ENCODE measurements at regions not wholly inside any gene's neighbourhood (a gene's known extent, or its start where the extent isn't known, plus 50 kb on each side); places are given as distances from the start of the nearest gene placed in this dataset.

- H3K4me1 Mint-ChIP-seq (ENCODE audit: low read depth), result peaks cover 5% of the 10 kb centered on the region
- no peaks in the 10 kb centered on the region for H3K27me3 Mint-ChIP-seq
- H3K36me3 Mint-ChIP-seq (ENCODE audit: low read depth), result peaks cover 5% of the 10 kb centered on the region
- peaks cover 14% of the 10 kb centered on the region for H3K9me3 Mint-ChIP-seq
- no peak overlapping the region for H3K4me3 Mint-ChIP-seq
- H3K27ac Mint-ChIP-seq, result no peak overlapping the region
Observed at GRCh38 chr9:1907465-1907864, 107.7 kb upstream of the SMARCA2 start.

- no peak overlapping the region for H3K4me3 Mint-ChIP-seq
- peaks cover 5% of the 10 kb centered on the region for H3K9me3 Mint-ChIP-seq
- H3K27me3 Mint-ChIP-seq, result no peaks in the 10 kb centered on the region
- H3K36me3 Mint-ChIP-seq (ENCODE audit: low read depth), result no peaks in the 10 kb centered on the region
- H3K27ac Mint-ChIP-seq, result no peak overlapping the region
- H3K4me1 Mint-ChIP-seq (ENCODE audit: low read depth), result peaks cover 5% of the 10 kb centered on the region
Observed at GRCh38 chr9:1909322-1909721, 105.8 kb upstream of the SMARCA2 start.

- Mint-ChIP-seq H3K9me3 (peaks cover 5% of the 10 kb centered on the region), H3K36me3 (ENCODE audit: low read depth) (no peaks in the 10 kb centered on the region), H3K4me3 (no peak overlapping the region), H3K27me3 (peaks cover 7% of the 10 kb centered on the region), H3K4me1 (ENCODE audit: low read depth) (peaks cover 5% of the 10 kb centered on the region), H3K27ac (no peak overlapping the region)
Observed at GRCh38 chr9:1910269-1910811, 104.8 kb upstream of the SMARCA2 start.

GRCh38 chr9:1913631-1914330, 101.4 kb upstream of the SMARCA2 start:
- Mint-ChIP-seq H3K9me3 (peaks cover 5% of the 10 kb centered on the region), H3K4me1 (ENCODE audit: low read depth) (peaks cover 5% of the 10 kb centered on the region), H3K27ac (no peak overlapping the region), H3K36me3 (ENCODE audit: low read depth) (no peaks in the 10 kb centered on the region), H3K4me3 (no peak overlapping the region), H3K27me3 (peaks cover 24% of the 10 kb centered on the region)

- no peaks in the 10 kb centered on the region for H3K36me3 Mint-ChIP-seq (ENCODE audit: low read depth)
- H3K27ac Mint-ChIP-seq, result no peak overlapping the region
- peaks cover 5% of the 10 kb centered on the region for H3K9me3 Mint-ChIP-seq
- no peak overlapping the region for H3K4me3 Mint-ChIP-seq
- peaks cover 31% of the 10 kb centered on the region for H3K27me3 Mint-ChIP-seq
- no peaks in the 10 kb centered on the region for H3K4me1 Mint-ChIP-seq (ENCODE audit: low read depth)
Observed at GRCh38 chr9:1916095-1916494, 99.1 kb upstream of the SMARCA2 start.

- no peak overlapping the region for H3K27ac Mint-ChIP-seq
- peaks cover 3% of the 10 kb centered on the region for H3K9me3 Mint-ChIP-seq
- H3K36me3 Mint-ChIP-seq (ENCODE audit: low read depth), result no peaks in the 10 kb centered on the region
- H3K27me3 Mint-ChIP-seq, result peaks cover 31% of the 10 kb centered on the region
- H3K4me1 Mint-ChIP-seq (ENCODE audit: low read depth), result no peaks in the 10 kb centered on the region
- no peak overlapping the region for H3K4me3 Mint-ChIP-seq
Observed at GRCh38 chr9:1916655-1917054, 98.5 kb upstream of the SMARCA2 start.

- no peak overlapping the region for H3K4me3 Mint-ChIP-seq
Observed at GRCh38 chr9:1917396-1917935, 97.7 kb upstream of the SMARCA2 start.

GRCh38 chr9:1918108-1918507, 97.0 kb upstream of the SMARCA2 start:
- H3K9me3 Mint-ChIP-seq, result peaks cover 4% of the 10 kb centered on the region
- no peaks in the 10 kb centered on the region for H3K36me3 Mint-ChIP-seq (ENCODE audit: low read depth)
- H3K27me3 Mint-ChIP-seq, result peaks cover 36% of the 10 kb centered on the region
- no peak overlapping the region for H3K4me3 Mint-ChIP-seq
- H3K27ac Mint-ChIP-seq, result no peak overlapping the region
- no peaks in the 10 kb centered on the region for H3K4me1 Mint-ChIP-seq (ENCODE audit: low read depth)

More at GRCh38 chr9:1917396-1917935, 97.7 kb upstream of the SMARCA2 start:
- H3K36me3 Mint-ChIP-seq (ENCODE audit: low read depth), result no peaks in the 10 kb centered on the region
- no peak overlapping the region for H3K27ac Mint-ChIP-seq
- peaks cover 4% of the 10 kb centered on the region for H3K9me3 Mint-ChIP-seq
- H3K27me3 Mint-ChIP-seq, result peaks cover 36% of the 10 kb centered on the region
- no peaks in the 10 kb centered on the region for H3K4me1 Mint-ChIP-seq (ENCODE audit: low read depth)

- Mint-ChIP-seq H3K4me3 (no peak overlapping the region), H3K27me3 (peaks cover 36% of the 10 kb centered on the region), H3K27ac (no peak overlapping the region), H3K4me1 (ENCODE audit: low read depth) (no peaks in the 10 kb centered on the region), H3K36me3 (ENCODE audit: low read depth) (no peaks in the 10 kb centered on the region), H3K9me3 (peaks cover 4% of the 10 kb centered on the region)
Observed at GRCh38 chr9:1918622-1919021, 96.5 kb upstream of the SMARCA2 start.

GRCh38 chr9:1919229-1919628, 95.9 kb upstream of the SMARCA2 start:
- H3K9me3 Mint-ChIP-seq, result peaks cover 4% of the 10 kb centered on the region
- no peaks in the 10 kb centered on the region for H3K36me3 Mint-ChIP-seq (ENCODE audit: low read depth)
- H3K4me1 Mint-ChIP-seq (ENCODE audit: low read depth), result no peaks in the 10 kb centered on the region

GRCh38 chr9:1920386-1920785, 94.8 kb upstream of the SMARCA2 start:
- H3K9me3 Mint-ChIP-seq, result peaks cover 4% of the 10 kb centered on the region
- H3K27me3 Mint-ChIP-seq, result peaks cover 28% of the 10 kb centered on the region
- no peaks in the 10 kb centered on the region for H3K36me3 Mint-ChIP-seq (ENCODE audit: low read depth)
- no peak overlapping the region for H3K4me3 Mint-ChIP-seq
- no peak overlapping the region for H3K27ac Mint-ChIP-seq
- no peaks in the 10 kb centered on the region for H3K4me1 Mint-ChIP-seq (ENCODE audit: low read depth)

More at GRCh38 chr9:1919229-1919628, 95.9 kb upstream of the SMARCA2 start:
- peaks cover 36% of the 10 kb centered on the region for H3K27me3 Mint-ChIP-seq
- no peak overlapping the region for H3K27ac Mint-ChIP-seq
- no peak overlapping the region for H3K4me3 Mint-ChIP-seq

GRCh38 chr9:1922026-1922425, 93.1 kb upstream of the SMARCA2 start:
- Mint-ChIP-seq H3K27ac (no peak overlapping the region), H3K36me3 (ENCODE audit: low read depth) (no peaks in the 10 kb centered on the region), H3K4me3 (no peak overlapping the region), H3K4me1 (ENCODE audit: low read depth) (no peaks in the 10 kb centered on the region), H3K27me3 (peaks cover 24% of the 10 kb centered on the region), H3K9me3 (peaks cover 4% of the 10 kb centered on the region)

- no peaks in the 10 kb centered on the region for H3K36me3 Mint-ChIP-seq (ENCODE audit: low read depth)
- H3K27me3 Mint-ChIP-seq, result no peaks in the 10 kb centered on the region
- H3K4me3 Mint-ChIP-seq, result no peak overlapping the region
- no peaks in the 10 kb centered on the region for H3K9me3 Mint-ChIP-seq
- no peaks in the 10 kb centered on the region for H3K4me1 Mint-ChIP-seq (ENCODE audit: low read depth)
- H3K27ac Mint-ChIP-seq, result no peak overlapping the region
Observed at GRCh38 chr9:1927546-1927945, 87.6 kb upstream of the SMARCA2 start.

GRCh38 chr9:1929134-1929533, 86.0 kb upstream of the SMARCA2 start:
- no peaks in the 10 kb centered on the region for H3K27me3 Mint-ChIP-seq
- H3K9me3 Mint-ChIP-seq, result no peaks in the 10 kb centered on the region
- no peak overlapping the region for H3K4me3 Mint-ChIP-seq
- H3K36me3 Mint-ChIP-seq (ENCODE audit: low read depth), result no peaks in the 10 kb centered on the region
- no peaks in the 10 kb centered on the region for H3K4me1 Mint-ChIP-seq (ENCODE audit: low read depth)
- H3K27ac Mint-ChIP-seq, result no peak overlapping the region

GRCh38 chr9:1929722-1930244, 85.4 kb upstream of the SMARCA2 start:
- H3K4me1 Mint-ChIP-seq (ENCODE audit: low read depth), result no peaks in the 10 kb centered on the region
- no peaks in the 10 kb centered on the region for H3K9me3 Mint-ChIP-seq
- H3K27me3 Mint-ChIP-seq, result no peaks in the 10 kb centered on the region
- no peaks in the 10 kb centered on the region for H3K36me3 Mint-ChIP-seq (ENCODE audit: low read depth)
- no peak overlapping the region for H3K4me3 Mint-ChIP-seq
- H3K27ac Mint-ChIP-seq, result no peak overlapping the region

All from stimulated activated naive CD8-positive, alpha-beta T cell treated with anti-CD3 and anti-CD28 coated beads, Interleukin-15, Interleukin-2, amounts not matched to agents 100 ng/mL and 50 ng/mL, for 24 hours (primary cell).